GM06990 (cell line): ENCODE measurements at regions not wholly inside any gene's neighbourhood (a gene's known extent, or its start where the extent isn't known, plus 50 kb on each side); places are given as distances from the start of the nearest gene placed in this dataset.

Source experiments
- DNase-seq: peaks from one replicate; pipeline ENCODE4 v3.0.0-alpha.2; 2011; ENCODE audit not compliant: insufficient read length; ENCODE audit errors: extremely low read depth
- H3K27me3 ChIP-seq: replicated peaks from 2 replicates; pipeline ENCODE4 v1.6.0; 2011; ENCODE audit warnings: low read length; ENCODE audit not compliant: control insufficient read depth, insufficient read depth
- H3K36me3 ChIP-seq: 2 replicates; pipeline ENCODE4 v1.5.1; 2011; ENCODE audit warnings: low read length; ENCODE audit not compliant: control insufficient read depth, insufficient read depth
- H3K4me3 ChIP-seq: replicated peaks from 2 replicates; pipeline ENCODE4 v1.5.1; 2011; ENCODE audit warnings: low read depth, mild to moderate bottlenecking, control low read depth, low read length
- CTCF ChIP-seq: IDR thresholded peaks from 2 replicates; pipeline ENCODE4 v1.5.1; 2011; ENCODE audit warnings: low read length, control low read depth, mild to moderate bottlenecking, inconsistent platforms; ENCODE audit not compliant: insufficient read depth, poor library complexity, severe bottlenecking

GRCh38 chr3:69567023-69567709 is 172.1 kb upstream of the MITF start:
- no peak for TF ChIP-seq CTCF
- Histone ChIP-seq H3K4me3 (no peak overlapping the region), H3K36me3 (no peaks in the 10 kb centered on the region), H3K27me3 (no peaks in the 10 kb centered on the region)
- no peak for DNase-seq

GRCh38 chr3:69566275-69566674 is 173.0 kb upstream of the MITF start:
- DNase-seq: no peak
- no peak for TF ChIP-seq CTCF
- no peaks in the 10 kb centered on the region for H3K27me3 ChIP-seq

GRCh38 chr3:69565316-69565715 is 173.9 kb upstream of the MITF start:
- Histone ChIP-seq H3K4me3 (no peak overlapping the region), H3K36me3 (no peaks in the 10 kb centered on the region), H3K27me3 (no peaks in the 10 kb centered on the region)
- no peak for DNase-seq
- no peak for TF ChIP-seq CTCF

More at GRCh38 chr3:69566275-69566674, 173.0 kb upstream of the MITF start:
- Histone ChIP-seq H3K36me3 (no peaks in the 10 kb centered on the region), H3K4me3 (no peak overlapping the region)

GRCh38 chr3:69563981-69564380 is 175.3 kb upstream of the MITF start:
- Histone ChIP-seq H3K36me3 (no peaks in the 10 kb centered on the region), H3K4me3 (no peak overlapping the region), H3K27me3 (no peaks in the 10 kb centered on the region)
- no peak for DNase-seq
- no peak for TF ChIP-seq CTCF

- no peaks in the 10 kb centered on the region for H3K36me3 ChIP-seq
- TF ChIP-seq CTCF: no peak
Measured at GRCh38 chr3:69563151-69563550, 176.1 kb upstream of the MITF start.

GRCh38 chr3:69562020-69562419 is 176.1 kb upstream of the FRMD4B start:
- Histone ChIP-seq H3K27me3 (no peaks in the 10 kb centered on the region), H3K36me3 (no peaks in the 10 kb centered on the region), H3K4me3 (no peak overlapping the region)
- DNase-seq: no peak
- no peak for TF ChIP-seq CTCF

More at GRCh38 chr3:69563151-69563550, 176.1 kb upstream of the MITF start:
- Histone ChIP-seq H3K4me3 (no peak overlapping the region), H3K27me3 (no peaks in the 10 kb centered on the region)
- DNase-seq: no peak
